Thyroid gland (tissue), 4 donors: ENCODE measurements at regions not wholly inside any gene's neighbourhood (a gene's known extent, or its start where the extent isn't known, plus 50 kb on each side); places are given as distances from the start of the nearest gene placed in this dataset.

Source experiments
- DNase-seq, 2 donors: peaks; one replicate each; pipeline ENCODE4 v3.0.0-alpha.2; 2019
- H3K27ac ChIP-seq, 3 donors: fragments of 200-600 bp; sonication (generic); 1 replicate in 2 of 3; 2 replicates in 1 of 3; pipeline ENCODE4 v1.5.1; 2016 to 2019; ENCODE audit warnings: mild to moderate bottlenecking in 1 of 3, moderate library complexity in 1 of 3
- H3K27me3 ChIP-seq: fragments of 200-600 bp; sonication (generic); one replicate; pipeline ENCODE4 v1.5.1; 2019
- H3K36me3 ChIP-seq, 2 donors: fragments of 200-600 bp; sonication (generic); one replicate each; pipeline ENCODE4 v1.5.1; 2016 to 2019
- H3K4me1 ChIP-seq, 2 donors: fragments of 200-600 bp; sonication (generic); one replicate each; pipeline ENCODE4 v1.5.1; 2017 to 2019
- H3K4me3 ChIP-seq, 3 donors: fragments of 200-600 bp; sonication (generic); replicated peaks in 1 of 3; 1 replicate in 2 of 3; 2 replicates in 1 of 3; pipeline ENCODE4 v1.5.1; 2016; ENCODE audit warnings: mild to moderate bottlenecking in 1 of 3
- H3K9me3 ChIP-seq: fragments of 200-600 bp; sonication (generic); one replicate; pipeline ENCODE4 v1.5.1; 2017
- POLR2A ChIP-seq, 2 donors: fragments of 450-650 bp; IDR thresholded peaks; one replicate each; pipeline ENCODE4 v1.6.1; 2017; ENCODE audit warnings: antibody characterized with exemption in 2 of 2, mild to moderate bottlenecking in 2 of 2, moderate library complexity in 1 of 2
- WGBS, 2 donors: methylation state at CpG; one replicate each; pipeline ENCODE4 v1.1.5; 2017; 5-methylcytosine and 5-hydroxymethylcytosine counted together
- intact Hi-C: fragments of 100-400 bp; cut with DNase I; formaldehyde crosslinking; loops from one replicate; pipeline ENCODE4 v1.15.1; 2023
- TF ChIP-seq, protein P1 (sequence below), 6 experiments: fragments of 200-600 bp in 3 of 6; fragments of 450-650 bp in 3 of 6; sonication (generic) in 3 of 6; IDR thresholded peaks; one replicate each; pipeline ENCODE4 v1.5.1; 2016 to 2019; ENCODE audit warnings: antibody characterized with exemption in 6 of 6, mild to moderate bottlenecking in 2 of 6, inconsistent platforms in 1 of 6, moderate library complexity in 1 of 6

DNA sequence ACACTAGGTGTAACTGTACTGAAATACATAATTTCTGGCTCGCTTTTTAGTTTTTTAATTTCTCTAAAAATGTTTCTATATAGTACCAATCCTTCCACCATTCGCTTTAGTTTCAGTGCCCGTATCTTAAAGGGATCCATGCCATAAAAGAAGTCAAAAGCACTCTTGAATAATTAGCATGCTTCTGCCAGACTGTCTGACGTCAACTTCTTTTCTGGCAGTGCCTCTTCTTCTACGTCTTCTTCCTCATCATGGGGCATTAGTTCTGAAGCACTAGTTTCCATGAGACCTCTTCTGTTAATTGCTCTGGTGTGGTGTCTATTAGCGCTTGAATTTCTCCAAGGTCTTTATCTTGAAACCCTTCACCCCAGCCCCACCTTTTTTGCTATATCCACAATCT is 93.8 kb upstream of the DOCK9 start:
- H3K4me3 ChIP-seq: no peak overlapping the region
- TF ChIP-seq POLR2A (IDR thresholded peaks at IDR 0.05): no peak
- TF ChIP-seq, protein P1, sequence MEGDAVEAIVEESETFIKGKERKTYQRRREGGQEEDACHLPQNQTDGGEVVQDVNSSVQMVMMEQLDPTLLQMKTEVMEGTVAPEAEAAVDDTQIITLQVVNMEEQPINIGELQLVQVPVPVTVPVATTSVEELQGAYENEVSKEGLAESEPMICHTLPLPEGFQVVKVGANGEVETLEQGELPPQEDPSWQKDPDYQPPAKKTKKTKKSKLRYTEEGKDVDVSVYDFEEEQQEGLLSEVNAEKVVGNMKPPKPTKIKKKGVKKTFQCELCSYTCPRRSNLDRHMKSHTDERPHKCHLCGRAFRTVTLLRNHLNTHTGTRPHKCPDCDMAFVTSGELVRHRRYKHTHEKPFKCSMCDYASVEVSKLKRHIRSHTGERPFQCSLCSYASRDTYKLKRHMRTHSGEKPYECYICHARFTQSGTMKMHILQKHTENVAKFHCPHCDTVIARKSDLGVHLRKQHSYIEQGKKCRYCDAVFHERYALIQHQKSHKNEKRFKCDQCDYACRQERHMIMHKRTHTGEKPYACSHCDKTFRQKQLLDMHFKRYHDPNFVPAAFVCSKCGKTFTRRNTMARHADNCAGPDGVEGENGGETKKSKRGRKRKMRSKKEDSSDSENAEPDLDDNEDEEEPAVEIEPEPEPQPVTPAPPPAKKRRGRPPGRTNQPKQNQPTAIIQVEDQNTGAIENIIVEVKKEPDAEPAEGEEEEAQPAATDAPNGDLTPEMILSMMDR (IDR thresholded peaks at IDR 0.05): no peak
- 83 to 85% methylated on average over 6 of the region's 6 CpGs for WGBS, 2 donors
- intact Hi-C loops: no loop called here
- H3K27me3 ChIP-seq: no peaks in the 10 kb centered on the region
- peaks cover 0 to 15% of the 10 kb centered on the region in 2 donors for H3K4me1 ChIP-seq
- H3K27ac ChIP-seq: no peak overlapping the region
- H3K36me3 ChIP-seq: no peaks in the 10 kb centered on the region
- no peaks in the 10 kb centered on the region for H3K9me3 ChIP-seq
- DNase-seq: no peak

DNA sequence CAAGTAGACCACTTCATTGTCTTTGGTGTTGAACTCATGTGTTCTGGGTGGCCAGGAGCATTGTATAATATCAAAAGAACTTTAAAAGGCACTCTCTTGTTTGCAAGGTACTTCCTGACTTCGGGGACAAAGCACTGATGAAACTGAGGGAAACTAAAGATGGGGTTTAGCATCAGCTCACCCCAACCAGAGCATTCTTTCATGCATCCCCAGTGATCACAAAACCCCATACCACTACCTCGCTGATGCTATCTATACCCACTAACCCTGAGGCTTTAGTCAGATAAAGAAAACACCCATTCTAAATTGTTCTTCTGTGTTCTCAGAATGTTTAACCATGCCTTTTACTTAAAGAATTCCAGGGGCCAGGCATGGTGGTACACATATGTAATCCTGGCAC is 94.5 kb upstream of the DOCK9 start:
- no peak overlapping the region for H3K27ac ChIP-seq
- peaks cover 0 to 8% of the 10 kb centered on the region in 2 donors for H3K4me1 ChIP-seq
- H3K4me3 ChIP-seq: no peak overlapping the region
- intact Hi-C loops: no loop called here
- whole genome bisulfite sequencing, 2 donors: 71 to 87% methylated on average over 2 of the region's 2 CpGs
- no peak for DNase-seq
- no peaks in the 10 kb centered on the region for H3K27me3 ChIP-seq
- no peak for TF ChIP-seq POLR2A (IDR thresholded peaks at IDR 0.05)
- TF ChIP-seq, protein P1 (IDR thresholded peaks at IDR 0.05): no peak
- no peaks in the 10 kb centered on the region for H3K9me3 ChIP-seq
- no peaks in the 10 kb centered on the region for H3K36me3 ChIP-seq

DNA sequence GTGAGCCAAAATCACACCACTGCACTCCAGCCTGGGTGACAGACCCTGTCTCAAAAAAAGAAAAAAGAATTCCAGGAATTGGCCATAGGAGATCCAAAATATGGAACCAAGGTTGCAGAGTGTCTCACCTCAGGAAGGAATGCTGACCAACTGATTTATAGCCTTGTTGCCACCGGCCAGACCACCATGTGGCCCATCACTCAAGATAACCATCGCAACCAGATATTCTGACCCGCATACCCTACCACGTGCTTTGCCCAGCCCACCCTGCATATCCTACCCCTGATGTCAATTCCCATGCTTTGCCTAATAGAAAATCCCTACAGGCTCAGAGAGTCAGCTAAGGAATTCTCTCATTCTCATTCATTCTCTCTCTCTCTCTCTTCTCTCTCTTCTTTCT is 95.1 kb upstream of the DOCK9 start:
- H3K9me3 ChIP-seq: no peaks in the 10 kb centered on the region
- H3K4me1 ChIP-seq: peaks cover 0 to 4% of the 10 kb centered on the region in 2 donors
- no peak for DNase-seq
- H3K36me3 ChIP-seq: no peaks in the 10 kb centered on the region
- no peak overlapping the region for H3K4me3 ChIP-seq
- no peak overlapping the region for H3K27ac ChIP-seq
- 86 to 90% methylated on average over 4 of the region's 4 CpGs for WGBS, 2 donors
- intact Hi-C loops: no loop called here
- no peak for TF ChIP-seq POLR2A (IDR thresholded peaks at IDR 0.05)
- TF ChIP-seq, protein P1 (IDR thresholded peaks at IDR 0.05): no peak
- no peaks in the 10 kb centered on the region for H3K27me3 ChIP-seq

DNA sequence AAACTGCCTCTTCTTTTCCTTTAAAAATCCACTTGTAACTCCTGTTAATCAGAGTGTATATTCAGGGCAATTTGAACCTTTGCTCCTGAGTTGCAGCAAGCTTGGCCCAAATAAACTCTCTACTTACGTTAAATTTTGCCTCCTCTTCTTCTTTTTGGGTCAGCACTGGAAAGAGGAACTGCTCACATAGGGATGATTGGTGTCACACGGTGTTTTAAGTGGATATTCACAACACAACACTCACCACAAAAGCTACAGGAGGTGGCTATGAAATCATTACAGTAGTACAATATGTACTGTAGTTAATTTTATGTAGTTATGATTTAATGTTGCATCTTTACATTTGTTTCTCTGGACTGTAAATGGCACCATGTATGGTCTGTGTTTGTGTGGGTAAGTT is 96.8 kb upstream of the DOCK9 start:
- TF ChIP-seq, protein P1 (IDR thresholded peaks at IDR 0.05): no peak
- TF ChIP-seq POLR2A (IDR thresholded peaks at IDR 0.05): no peak
- no peaks in the 10 kb centered on the region for H3K27me3 ChIP-seq
- H3K4me1 ChIP-seq: peaks cover 0 to 4% of the 10 kb centered on the region in 2 donors
- no peak overlapping the region for H3K4me3 ChIP-seq
- no peak overlapping the region for H3K27ac ChIP-seq
- no peaks in the 10 kb centered on the region for H3K9me3 ChIP-seq
- DNase-seq: no peak
- H3K36me3 ChIP-seq: no peaks in the 10 kb centered on the region
- WGBS, 2 donors: 84 to 93% methylated on average over 2 of the region's 2 CpGs
- intact Hi-C loops: no loop called here

DNA sequence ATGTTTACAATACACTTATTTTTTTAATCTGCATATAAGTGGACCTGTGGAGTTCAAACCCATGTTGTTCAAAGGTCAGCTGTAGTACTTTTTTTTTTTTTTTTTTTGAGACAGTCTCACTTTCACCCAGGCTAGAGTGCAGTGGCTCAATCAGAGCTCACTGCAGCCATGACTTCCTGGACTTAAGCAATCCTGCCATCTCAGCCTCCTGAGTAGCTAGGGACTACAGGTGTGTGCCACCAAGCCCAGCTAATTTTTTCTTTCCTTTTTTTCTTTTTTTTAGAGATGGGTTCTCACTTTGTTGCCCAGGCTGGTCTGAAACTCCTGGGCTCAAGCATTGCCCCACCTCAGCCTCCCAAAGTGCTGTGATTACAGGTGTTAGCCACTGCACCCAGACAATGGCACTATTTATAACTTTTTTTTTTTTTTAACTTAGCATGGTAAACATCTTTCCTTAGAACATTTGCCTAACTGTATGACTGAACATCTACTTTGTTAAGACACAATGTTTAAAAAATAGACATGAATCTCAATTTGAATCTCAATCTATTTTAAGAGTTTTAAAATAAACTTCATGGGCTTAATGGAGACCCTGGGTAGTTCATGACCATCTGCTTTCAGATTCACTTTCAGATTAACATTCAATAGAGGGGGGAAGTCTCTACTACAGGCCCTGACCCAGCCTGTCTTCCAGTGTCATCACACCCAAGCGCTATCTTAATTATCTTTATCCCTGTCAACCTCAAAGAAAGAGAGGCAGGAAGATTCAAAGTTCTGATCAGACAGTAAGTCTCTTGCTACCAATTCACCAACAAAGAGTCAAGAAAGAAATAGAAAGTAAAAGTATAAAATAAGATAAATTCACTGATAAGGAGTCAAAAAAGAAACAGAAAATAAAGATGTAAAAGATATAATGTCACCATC is 97.7 kb upstream of the DOCK9 start:
- Histone ChIP-seq H3K9me3 (no peaks in the 10 kb centered on the region), H3K36me3 (no peaks in the 10 kb centered on the region), H3K27ac (no peak overlapping the region), H3K27me3 (no peaks in the 10 kb centered on the region), H3K4me3 (no peak overlapping the region), H3K4me1 (peaks cover 0 to 4% of the 10 kb centered on the region in 2 donors)
- 85 to 94% methylated on average over 1 of the region's 1 CpG for WGBS, 2 donors
- intact Hi-C loops: no loop called here
- no peak for DNase-seq
- no peak for TF ChIP-seq POLR2A (IDR thresholded peaks at IDR 0.05)
